Esophagus squamous epithelium (tissue), 4 donors: ENCODE measurements at regions not wholly inside any gene's neighbourhood (a gene's known extent, or its start where the extent isn't known, plus 50 kb on each side); places are given as distances from the start of the nearest gene placed in this dataset.

Source experiments
- POLR2A ChIP-seq, 4 donors: fragments of 450-650 bp; IDR thresholded peaks; one replicate each; pipeline ENCODE4 v1.6.1; 2017; ENCODE audit warnings: antibody characterized with exemption in 4 of 4, mild to moderate bottlenecking in 4 of 4, moderate library complexity in 3 of 4
- TF ChIP-seq, protein P1 (sequence below), 6 experiments: fragments of 450-650 bp in 4 of 6; fragments of 200-600 bp in 2 of 6; sonication (generic) in 2 of 6; IDR thresholded peaks; one replicate each; pipeline ENCODE4 v1.5.1; 2016 to 2019; ENCODE audit warnings: antibody characterized with exemption in 6 of 6, mild to moderate bottlenecking in 4 of 6, moderate library complexity in 4 of 6

DNA sequence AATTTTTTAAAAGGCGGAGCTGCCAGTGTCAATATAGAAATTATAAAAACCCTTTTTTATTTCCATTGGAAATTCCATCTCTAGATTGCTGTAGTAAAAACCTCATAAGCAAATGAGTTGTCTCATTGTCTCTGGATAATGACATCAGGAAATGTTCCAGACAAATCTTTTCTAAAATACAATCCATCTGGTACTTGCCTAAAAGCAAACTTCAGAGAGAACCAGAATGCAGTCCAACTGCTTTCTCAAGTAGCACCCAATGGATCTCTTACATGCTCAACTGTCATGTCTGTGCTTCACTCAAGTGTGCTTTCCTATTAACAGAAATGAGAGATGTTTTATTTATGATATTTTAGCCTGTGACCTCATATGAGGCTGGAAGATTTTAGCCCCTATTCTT lies 399.6 kb upstream of the NDST3 start:
- TF ChIP-seq, protein P1, sequence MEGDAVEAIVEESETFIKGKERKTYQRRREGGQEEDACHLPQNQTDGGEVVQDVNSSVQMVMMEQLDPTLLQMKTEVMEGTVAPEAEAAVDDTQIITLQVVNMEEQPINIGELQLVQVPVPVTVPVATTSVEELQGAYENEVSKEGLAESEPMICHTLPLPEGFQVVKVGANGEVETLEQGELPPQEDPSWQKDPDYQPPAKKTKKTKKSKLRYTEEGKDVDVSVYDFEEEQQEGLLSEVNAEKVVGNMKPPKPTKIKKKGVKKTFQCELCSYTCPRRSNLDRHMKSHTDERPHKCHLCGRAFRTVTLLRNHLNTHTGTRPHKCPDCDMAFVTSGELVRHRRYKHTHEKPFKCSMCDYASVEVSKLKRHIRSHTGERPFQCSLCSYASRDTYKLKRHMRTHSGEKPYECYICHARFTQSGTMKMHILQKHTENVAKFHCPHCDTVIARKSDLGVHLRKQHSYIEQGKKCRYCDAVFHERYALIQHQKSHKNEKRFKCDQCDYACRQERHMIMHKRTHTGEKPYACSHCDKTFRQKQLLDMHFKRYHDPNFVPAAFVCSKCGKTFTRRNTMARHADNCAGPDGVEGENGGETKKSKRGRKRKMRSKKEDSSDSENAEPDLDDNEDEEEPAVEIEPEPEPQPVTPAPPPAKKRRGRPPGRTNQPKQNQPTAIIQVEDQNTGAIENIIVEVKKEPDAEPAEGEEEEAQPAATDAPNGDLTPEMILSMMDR (IDR thresholded peaks at IDR 0.05) = no peak
- no peak for TF ChIP-seq POLR2A (IDR thresholded peaks at IDR 0.05)
